HG03175 (cell line): ENCODE measurements at regions not wholly inside any gene's neighbourhood (a gene's known extent, or its start where the extent isn't known, plus 50 kb on each side); places are given as distances from the start of the nearest gene placed in this dataset.

Experiments
- ATAC-seq: cut with Tn5 transposase; IDR thresholded peaks from one replicate; pipeline ENCODE4 v1.9.1; 2021; ENCODE audit warnings: mild to moderate bottlenecking, moderate library complexity; ENCODE audit not compliant: unreplicated experiment

- ATAC-seq, result no peak
Observed at GRCh38 chr7:25653384-25653783, 425.1 kb upstream of the NPVF start.

DNA sequence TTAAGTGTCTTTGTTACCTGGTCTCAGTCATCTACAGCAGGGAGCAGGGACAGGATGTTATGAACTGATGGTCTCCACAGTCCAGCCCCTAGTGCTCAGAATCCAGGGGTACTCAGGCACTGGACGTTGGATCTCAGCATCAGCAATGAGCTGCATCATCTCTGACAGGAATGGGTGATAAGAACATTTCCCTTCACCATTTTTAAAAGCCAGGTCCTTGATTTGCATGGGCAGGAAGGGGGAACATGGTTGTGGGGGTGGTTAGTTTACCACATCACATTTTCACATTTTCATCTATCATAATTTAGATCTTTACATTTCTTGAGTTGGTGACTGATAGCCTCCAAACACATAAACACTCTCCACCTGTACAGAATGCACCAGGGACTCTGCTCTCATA, 427.8 kb upstream of the NPVF start:
- no peak for ATAC-seq

DNA sequence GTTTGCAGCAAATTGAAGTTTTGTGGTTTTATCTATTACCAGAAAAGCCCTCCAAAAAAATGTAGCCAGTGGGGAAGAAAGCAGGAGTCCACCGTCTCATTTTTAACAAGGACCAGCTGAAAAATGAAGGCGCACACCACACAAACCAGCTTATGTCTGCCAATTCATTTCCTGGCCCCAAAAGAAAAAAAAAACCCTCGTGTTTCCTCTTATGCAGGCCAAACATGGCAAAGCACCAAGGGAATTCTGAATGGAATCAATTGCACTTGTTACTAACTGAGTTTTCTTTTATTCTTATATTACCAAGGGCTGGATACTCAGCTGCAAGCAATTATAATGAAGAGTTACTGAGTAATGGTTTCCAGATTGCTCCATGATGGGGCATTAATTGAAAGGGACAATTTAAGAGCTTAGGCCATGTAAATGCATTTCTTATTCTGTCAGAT, 428.3 kb upstream of the NPVF start:
- ATAC-seq, result no peak

DNA sequence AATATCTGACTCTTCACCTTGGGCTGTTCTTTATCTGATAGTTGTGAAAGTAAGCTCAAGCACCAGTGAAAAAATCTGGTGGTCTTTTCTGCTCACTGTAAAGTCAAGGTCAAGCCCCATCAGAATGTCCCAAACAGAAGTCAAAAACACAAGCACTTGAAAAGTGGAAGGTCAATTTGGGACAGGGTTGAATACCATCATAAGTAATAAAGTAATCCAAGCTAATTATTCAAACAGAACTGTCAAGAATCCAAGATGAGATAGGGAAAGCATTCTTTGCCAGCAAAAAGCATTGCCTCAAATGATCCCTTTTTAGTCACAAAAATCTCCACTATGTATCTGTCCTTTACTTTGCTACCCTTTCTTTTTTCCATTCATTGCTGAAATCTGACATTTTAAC, 430.1 kb upstream of the NPVF start:
- ATAC-seq, result no peak

DNA sequence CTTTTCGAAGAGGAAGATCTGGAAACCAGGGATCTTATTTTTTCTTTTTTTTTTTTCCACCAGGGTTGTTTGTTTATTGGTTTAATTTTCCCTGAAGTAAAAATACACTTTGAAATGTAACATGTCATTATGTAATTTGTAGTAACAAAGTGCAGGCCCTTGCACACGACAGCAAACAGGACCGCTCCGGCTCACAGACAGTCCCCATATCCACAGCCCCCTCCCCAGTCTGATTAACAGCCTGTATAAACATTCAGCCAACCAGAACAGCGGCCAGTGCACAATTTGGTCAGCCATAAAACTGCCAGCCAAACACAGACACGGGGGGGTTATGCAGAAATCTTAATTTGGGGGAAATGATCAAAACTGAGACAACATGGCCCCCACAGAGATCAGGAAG, 431.6 kb upstream of the NPVF start:
- no peak for ATAC-seq

DNA sequence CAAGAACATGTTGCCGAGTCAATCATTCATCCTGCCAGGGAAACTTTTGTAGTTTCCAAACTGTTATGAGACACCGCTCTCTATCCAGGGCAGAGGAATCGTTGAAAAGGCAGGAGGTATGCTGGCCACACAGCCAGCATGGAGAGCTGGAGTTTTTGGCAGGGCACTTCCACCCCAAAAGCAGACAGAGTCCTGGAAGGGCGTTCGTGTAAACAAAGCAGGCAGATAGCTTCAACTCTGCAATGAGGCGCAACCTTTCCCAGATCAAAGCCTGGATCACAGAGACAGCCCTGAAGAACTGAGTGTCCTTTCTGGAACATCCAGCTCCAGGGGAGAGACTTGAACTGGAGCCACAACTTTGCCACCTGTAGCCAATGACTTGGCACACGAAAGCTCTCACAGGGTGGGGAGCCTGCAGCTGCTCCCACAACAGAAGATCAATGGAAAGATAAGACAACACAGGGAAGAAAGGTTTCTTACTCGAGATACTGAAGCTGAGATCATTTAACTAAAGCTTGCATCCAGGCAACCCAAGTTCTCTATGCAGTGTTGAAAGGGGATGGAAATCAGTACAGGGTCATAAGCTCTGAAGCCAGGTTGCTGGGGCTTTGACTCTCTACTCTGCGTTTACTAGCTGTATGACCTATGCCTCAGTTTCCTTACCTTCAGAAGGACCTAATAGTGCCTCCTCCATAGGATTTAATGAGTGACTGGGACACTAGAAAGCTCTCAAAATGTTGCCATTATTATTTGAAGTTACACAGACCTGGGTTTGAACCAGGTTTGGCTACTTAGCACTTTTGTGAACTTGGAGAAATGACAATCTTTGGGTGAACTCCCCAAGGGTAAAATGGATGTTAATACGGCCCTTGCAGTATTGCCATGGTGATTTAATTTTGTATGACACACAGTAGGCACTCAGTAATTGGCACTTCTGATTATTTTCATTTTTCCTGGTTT, 434.8 kb upstream of the NPVF start:
- ATAC-seq, result no peak

- ATAC-seq, result no peak
Observed at GRCh38 chr7:25663877-25664276, 435.6 kb upstream of the NPVF start.

- no peak for ATAC-seq
Observed at GRCh38 chr7:25664593-25664992, 436.3 kb upstream of the NPVF start.

DNA sequence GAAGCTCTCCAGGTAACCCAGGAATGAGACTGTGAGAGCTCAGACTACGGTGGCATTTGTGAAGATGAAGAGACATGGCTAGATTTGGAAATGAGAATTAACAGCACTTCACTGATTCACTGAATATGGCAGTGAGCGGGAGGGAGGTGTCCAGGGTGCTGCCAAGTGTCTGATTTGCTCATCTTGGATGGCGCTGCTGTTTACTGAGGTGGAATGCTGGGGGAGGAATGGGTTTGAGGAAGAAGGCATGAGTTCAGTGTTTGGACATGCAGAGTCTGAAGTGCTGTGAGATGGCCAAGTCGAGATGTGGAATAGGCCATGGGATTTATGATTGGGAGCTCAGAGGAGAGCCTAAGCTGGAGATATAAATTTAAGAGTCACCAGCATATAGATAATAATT, 437.1 kb upstream of the NPVF start:
- ATAC-seq, result no peak

DNA sequence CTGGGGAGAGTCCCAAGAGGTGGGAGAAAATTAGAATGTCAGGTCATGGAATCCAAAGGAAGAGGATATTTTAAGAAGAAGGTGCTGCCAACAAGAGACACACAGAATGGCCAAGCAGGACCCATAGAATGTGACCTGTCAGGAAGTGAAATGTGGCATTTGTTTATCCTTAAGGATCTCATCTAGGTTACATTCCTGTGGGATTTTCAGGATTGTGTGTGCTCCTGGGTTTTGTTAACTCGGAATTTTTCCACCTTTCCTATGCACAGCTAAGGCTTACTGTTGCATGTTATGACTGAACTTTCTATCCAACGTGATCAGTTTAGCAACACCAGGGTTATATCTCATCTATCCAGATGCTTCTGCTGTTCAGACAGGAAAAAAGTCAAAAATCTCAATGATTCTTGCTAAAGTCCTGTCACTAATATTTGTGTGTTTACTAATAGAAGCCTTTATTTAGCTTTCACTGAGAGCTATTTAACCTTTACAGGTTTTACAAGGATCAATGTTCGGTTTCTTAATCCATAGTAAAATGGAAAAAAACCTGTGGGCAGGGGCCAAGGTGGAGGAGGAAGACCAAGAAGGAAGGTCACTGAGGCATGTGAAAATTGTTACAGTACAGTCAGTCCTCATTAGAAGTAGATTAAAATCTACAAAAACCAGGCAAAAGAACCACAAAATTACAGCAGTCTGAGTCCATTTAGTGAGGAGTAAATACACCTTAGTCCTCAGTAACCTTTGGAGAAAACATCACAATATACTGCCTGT, 437.8 kb upstream of the NPVF start:
- no peak for ATAC-seq

DNA sequence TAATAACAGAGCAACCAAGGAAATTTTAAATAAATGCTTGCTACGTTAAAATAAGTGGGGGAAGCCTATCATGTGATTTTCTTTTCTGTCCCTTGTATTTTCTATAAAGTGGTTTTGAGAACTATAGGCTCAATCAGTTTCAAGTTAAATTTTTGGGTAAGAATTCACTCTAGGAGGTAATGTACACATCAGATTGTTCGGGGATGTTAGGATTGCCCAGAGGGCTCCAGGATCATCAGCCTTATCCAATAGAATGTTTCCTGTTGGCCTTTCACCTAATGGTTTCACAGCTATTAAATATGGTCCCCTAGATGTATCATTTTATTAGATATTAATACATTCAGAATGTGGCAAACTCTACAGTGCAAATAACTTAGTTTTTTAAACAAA, 438.4 kb upstream of the NPVF start:
- no peak for ATAC-seq

- ATAC-seq, result no peak
Observed at GRCh38 chr7:25669281-25669781, 441.0 kb upstream of the NPVF start.

GRCh38 chr7:25669961-25670841, 441.9 kb upstream of the NPVF start:
- no peak for ATAC-seq

- ATAC-seq, result no peak
Observed at GRCh38 chr7:25671111-25671510, 442.8 kb upstream of the NPVF start.

- no peak for ATAC-seq
Observed at GRCh38 chr7:25672496-25672895, 444.2 kb upstream of the NPVF start.

DNA sequence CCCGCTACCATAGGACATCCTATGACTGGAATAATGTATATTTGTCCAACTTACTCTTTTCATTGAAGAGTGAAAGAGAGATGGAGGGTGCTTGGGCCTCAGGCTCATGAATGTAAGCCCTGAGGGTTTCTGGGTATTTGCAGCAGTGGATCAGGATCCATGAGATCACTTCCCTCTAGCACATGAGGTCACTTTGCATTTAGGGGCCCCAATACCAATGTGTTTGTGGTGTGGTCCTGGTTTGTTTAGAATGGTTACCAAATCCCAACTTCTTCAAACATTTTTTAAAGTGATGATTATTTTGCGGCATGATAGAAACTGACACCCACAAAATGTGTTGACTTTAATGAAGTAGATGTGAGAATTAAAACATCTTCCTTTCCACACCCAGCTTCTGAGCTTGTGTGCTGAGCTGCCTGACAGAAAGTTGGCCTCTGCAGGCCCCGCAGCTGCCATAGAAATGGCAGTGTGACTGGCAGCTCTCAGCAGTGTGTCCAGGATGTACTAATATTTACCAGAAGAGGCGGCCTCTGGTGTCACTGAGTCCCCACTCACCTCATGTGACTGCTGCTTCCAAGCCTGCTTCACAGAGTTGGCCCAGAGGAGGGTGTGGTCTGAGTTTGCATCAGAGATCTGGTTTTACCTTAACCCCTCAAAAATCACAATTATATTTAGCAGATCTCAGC, 447.6 kb upstream of the NPVF start:
- no peak for ATAC-seq

GRCh38 chr7:25677595-25677994, 449.3 kb upstream of the NPVF start:
- ATAC-seq, result no peak

- ATAC-seq, result no peak
Observed at GRCh38 chr7:25678215-25678614, 449.9 kb upstream of the NPVF start.

DNA sequence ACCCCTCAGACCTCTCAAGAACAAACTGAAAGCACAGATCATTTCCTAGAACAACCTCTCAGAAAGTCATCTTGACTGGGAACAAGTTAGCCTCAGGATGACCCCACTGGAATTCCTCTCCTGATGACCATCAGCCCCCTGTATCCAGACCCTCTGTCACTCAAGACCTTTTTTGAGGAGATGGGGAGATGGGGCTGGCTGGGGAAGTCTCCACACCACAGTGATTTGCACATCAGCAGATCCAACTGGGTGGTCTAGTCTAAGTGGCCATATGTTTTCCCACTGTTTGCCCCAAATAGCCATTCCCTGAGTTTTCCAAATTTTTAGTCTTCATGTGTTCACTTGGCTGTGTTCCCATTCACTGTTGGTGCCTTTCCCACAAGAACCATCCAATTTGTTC, 452.4 kb upstream of the NPVF start:
- ATAC-seq, result no peak

GRCh38 chr7:25684360-25684759, 456.1 kb upstream of the NPVF start:
- ATAC-seq, result no peak
